K562 (cell line): ENCODE measurements at regions not wholly inside any gene's neighbourhood (a gene's known extent, or its start where the extent isn't known, plus 50 kb on each side); places are given as distances from the start of the nearest gene placed in this dataset.

Experiments used
- ZNF699 ChIP-seq: fragments of 250-450 bp; sonication (Bioruptor Pico); IDR thresholded peaks from 2 replicates; pipeline ENCODE4 v1.8.0; 2021; ENCODE audit warnings: mild to moderate bottlenecking, moderate library complexity; ENCODE audit not compliant: insufficient replicate concordance
- TF ChIP-seq, protein P1 (sequence below): sonication (generic); formaldehyde crosslinking; IDR thresholded peaks from 2 replicates; pipeline ENCODE4 v1.8.0; 2022; ENCODE audit warnings: mild to moderate bottlenecking, missing genetic modification reagents
- TF ChIP-seq, protein P2 (sequence below), 3 experiments: IDR thresholded peaks in 2 of 3; conservative IDR thresholded peaks in 1 of 3; 2 replicates each; pipeline ENCODE4 v1.5.1; 2011 to 2012; ENCODE audit warnings: low read length in 3 of 3, mild to moderate bottlenecking in 3 of 3, control low read depth in 2 of 3, improper control_type of control experiment in 1 of 3, inconsistent platforms in 1 of 3, low read depth in 1 of 3, mixed read lengths in 1 of 3, moderate library complexity in 1 of 3; ENCODE audit not compliant: insufficient read depth in 2 of 3
- TF ChIP-seq, protein P3 (sequence below): fragments of 450-650 bp; conservative IDR thresholded peaks from 2 replicates; pipeline ENCODE4 v1.6.1; 2016; ENCODE audit warnings: missing genetic modification characterization, low read depth, mild to moderate bottlenecking, missing compliant biosample characterization, moderate library complexity

DNA sequence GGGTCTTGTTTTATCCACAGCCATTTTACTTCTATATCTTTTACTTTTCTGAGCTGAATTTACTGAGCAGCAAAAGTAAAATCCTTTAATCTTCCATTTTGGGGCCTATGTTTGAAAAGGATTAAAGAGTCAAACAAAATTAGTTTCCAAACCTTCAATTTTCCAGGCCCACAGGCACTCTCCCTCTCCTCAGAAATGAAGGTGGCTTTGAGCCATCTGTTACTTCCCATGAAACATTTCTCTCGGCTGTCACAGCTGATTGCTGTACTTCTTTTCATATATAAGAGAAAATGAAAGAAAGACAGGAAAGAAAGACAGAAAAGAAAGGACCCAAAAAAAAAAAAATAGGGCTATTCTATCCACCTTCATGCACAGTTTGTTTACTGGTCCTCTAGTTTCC is 194.9 kb downstream of the LACC1 start:
- TF ChIP-seq, protein P1, sequence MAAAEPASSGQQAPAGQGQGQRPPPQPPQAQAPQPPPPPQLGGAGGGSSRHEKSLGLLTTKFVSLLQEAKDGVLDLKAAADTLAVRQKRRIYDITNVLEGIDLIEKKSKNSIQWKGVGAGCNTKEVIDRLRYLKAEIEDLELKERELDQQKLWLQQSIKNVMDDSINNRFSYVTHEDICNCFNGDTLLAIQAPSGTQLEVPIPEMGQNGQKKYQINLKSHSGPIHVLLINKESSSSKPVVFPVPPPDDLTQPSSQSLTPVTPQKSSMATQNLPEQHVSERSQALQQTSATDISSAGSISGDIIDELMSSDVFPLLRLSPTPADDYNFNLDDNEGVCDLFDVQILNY: no peak
- TF ChIP-seq, protein P2, sequence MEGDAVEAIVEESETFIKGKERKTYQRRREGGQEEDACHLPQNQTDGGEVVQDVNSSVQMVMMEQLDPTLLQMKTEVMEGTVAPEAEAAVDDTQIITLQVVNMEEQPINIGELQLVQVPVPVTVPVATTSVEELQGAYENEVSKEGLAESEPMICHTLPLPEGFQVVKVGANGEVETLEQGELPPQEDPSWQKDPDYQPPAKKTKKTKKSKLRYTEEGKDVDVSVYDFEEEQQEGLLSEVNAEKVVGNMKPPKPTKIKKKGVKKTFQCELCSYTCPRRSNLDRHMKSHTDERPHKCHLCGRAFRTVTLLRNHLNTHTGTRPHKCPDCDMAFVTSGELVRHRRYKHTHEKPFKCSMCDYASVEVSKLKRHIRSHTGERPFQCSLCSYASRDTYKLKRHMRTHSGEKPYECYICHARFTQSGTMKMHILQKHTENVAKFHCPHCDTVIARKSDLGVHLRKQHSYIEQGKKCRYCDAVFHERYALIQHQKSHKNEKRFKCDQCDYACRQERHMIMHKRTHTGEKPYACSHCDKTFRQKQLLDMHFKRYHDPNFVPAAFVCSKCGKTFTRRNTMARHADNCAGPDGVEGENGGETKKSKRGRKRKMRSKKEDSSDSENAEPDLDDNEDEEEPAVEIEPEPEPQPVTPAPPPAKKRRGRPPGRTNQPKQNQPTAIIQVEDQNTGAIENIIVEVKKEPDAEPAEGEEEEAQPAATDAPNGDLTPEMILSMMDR (IDR thresholded peaks at IDR 0.05 in 2 of 3, conservative IDR thresholded peaks at IDR 0.05 in 1 of 3; ENCODE audit: insufficient read depth in 2 of 3, low read depth in 1 of 3, low read length in 3 of 3): no peak
- TF ChIP-seq, protein P3, sequence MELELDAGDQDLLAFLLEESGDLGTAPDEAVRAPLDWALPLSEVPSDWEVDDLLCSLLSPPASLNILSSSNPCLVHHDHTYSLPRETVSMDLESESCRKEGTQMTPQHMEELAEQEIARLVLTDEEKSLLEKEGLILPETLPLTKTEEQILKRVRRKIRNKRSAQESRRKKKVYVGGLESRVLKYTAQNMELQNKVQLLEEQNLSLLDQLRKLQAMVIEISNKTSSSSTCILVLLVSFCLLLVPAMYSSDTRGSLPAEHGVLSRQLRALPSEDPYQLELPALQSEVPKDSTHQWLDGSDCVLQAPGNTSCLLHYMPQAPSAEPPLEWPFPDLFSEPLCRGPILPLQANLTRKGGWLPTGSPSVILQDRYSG (tag): no peak
- TF ChIP-seq ZNF699: no peak
